ENCODE measurements at regions not wholly inside any gene's neighbourhood (a gene's known extent, or its start where the extent isn't known, plus 50 kb on each side); places are given as distances from the start of the nearest gene placed in this dataset.

GRCh38 chr5:5764246-5764645, 341.8 kb downstream of the ICE1 start:
- TF ChIP-seq CTCF (conservative IDR thresholded peaks at IDR 0.05 in 1 of 2, IDR thresholded peaks at IDR 0.05 in 1 of 2; ENCODE audit: low read depth in 1 of 2, low read length in 2 of 2) (no peak), EZH2 (IDR thresholded peaks at IDR 0.05; ENCODE audit: low read length, missing control alignments) (no peak)

Measured in fibroblast of lung (primary cell).